ENCODE measurements at regions not wholly inside any gene's neighbourhood (a gene's known extent, or its start where the extent isn't known, plus 50 kb on each side); places are given as distances from the start of the nearest gene placed in this dataset.
A peak's percentile ranks its signal among the peaks of the same experiment; 100 is the strongest.

DNA sequence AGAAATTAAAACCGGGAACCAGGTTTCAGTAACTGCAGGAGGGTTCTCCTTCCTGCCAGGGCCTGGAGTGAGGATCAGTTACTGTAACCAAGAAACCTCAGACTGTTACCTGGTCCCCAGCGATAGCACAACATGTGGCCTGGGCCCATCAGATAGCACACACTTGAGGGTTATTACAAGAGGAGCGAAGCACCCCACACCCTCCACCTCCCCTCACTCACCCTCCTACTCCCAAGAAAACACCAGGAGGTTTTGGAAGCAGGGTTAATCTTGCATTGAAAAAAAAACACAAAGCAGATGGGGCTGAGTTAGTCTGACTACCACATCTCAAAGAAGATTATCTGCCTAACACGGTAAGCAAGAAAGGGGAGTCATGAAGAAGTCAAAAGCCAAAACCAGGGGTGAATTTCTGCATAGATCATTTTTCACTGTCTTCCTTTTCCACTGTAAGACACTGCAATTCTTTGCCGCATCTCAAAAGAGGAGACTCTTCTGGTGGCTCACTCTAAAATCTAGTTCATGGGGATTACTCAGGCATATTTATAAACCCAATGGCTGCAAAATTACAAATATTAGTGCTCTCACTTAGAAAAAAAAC, 75.9 kb upstream of the DOCK9 start:
- no peaks in the 10 kb centered on the region for H3K36me3 Mint-ChIP-seq (ENCODE audit: insufficient read depth, unreplicated experiment)
- intact Hi-C loops (cut with micrococcal nuclease), result no loop called here
- peaks cover 46% of the 10 kb centered on the region for H3K4me1 Mint-ChIP-seq (ENCODE audit: insufficient read depth, unreplicated experiment)
- H3K27me3 Mint-ChIP-seq (ENCODE audit: insufficient read depth, unreplicated experiment), result no peaks in the 10 kb centered on the region
- CTCF ChIA-PET, result interaction anchor here (0.6 to 0.8 kb wide), 2 partner anchors 12 to 216 kb away, joined by 3 to 4 read pairs; no protein-coding TSS in a partner anchor
- no peaks in the 10 kb centered on the region for H3K9me3 Mint-ChIP-seq (ENCODE audit: unreplicated experiment)
- no peak overlapping the region for H3K4me3 Mint-ChIP-seq (ENCODE audit: unreplicated experiment)
- BruUV-seq (replicated peaks), result no TSS peak
- no peak overlapping the region for H3K27ac Mint-ChIP-seq (ENCODE audit: low read depth, unreplicated experiment)
- DNase-seq (ENCODE audit: unreplicated experiment), result no peak
- TF ChIP-seq, protein P1, sequence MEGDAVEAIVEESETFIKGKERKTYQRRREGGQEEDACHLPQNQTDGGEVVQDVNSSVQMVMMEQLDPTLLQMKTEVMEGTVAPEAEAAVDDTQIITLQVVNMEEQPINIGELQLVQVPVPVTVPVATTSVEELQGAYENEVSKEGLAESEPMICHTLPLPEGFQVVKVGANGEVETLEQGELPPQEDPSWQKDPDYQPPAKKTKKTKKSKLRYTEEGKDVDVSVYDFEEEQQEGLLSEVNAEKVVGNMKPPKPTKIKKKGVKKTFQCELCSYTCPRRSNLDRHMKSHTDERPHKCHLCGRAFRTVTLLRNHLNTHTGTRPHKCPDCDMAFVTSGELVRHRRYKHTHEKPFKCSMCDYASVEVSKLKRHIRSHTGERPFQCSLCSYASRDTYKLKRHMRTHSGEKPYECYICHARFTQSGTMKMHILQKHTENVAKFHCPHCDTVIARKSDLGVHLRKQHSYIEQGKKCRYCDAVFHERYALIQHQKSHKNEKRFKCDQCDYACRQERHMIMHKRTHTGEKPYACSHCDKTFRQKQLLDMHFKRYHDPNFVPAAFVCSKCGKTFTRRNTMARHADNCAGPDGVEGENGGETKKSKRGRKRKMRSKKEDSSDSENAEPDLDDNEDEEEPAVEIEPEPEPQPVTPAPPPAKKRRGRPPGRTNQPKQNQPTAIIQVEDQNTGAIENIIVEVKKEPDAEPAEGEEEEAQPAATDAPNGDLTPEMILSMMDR (IDR thresholded peaks at IDR 0.05; ENCODE audit: unreplicated experiment), result no peak
- POLR2A ChIA-PET, result interaction anchor here (0.8 to 4.1 kb wide), 3 partner anchors 8 to 147 kb away, joined by 3 to 41 read pairs (median 3); partner anchors contain the start of gene UBAC2

DNA sequence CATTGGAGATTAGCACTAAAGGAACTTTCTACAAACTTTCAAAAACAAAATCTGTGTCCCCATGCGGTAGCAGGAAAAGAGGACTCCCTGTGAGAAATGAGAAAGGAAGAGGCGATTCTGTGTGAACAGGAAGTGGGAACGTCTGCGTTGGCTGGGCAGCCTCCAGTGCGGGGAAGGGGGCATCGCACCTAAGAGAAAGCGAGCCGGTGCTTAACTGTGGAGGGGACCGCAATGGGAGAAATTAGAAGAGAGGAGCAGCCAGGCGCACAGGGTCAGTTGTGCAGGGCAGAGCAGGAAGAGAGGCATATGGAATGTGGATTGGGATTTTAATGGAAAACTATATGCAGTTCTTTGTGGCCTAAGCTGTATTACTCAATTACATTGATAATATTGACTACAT, 77.4 kb upstream of the DOCK9 start:
- TF ChIP-seq, protein P1 (IDR thresholded peaks at IDR 0.05; ENCODE audit: unreplicated experiment), result no peak
- no peaks in the 10 kb centered on the region for H3K36me3 Mint-ChIP-seq (ENCODE audit: insufficient read depth, unreplicated experiment)
- intact Hi-C loops (cut with micrococcal nuclease), result loop anchor here (5.0 kb wide), 1 partner anchor 97 kb away; no protein-coding TSS in a partner anchor
- H3K27ac Mint-ChIP-seq (ENCODE audit: low read depth, unreplicated experiment), result no peak overlapping the region
- no TSS peak for BruUV-seq (replicated peaks)
- ChIA-PET POLR2A (interaction anchor here (0.7 to 4.1 kb wide), 6 partner anchors 9 to 145 kb away, joined by 4 to 41 read pairs (median 25); partner anchors contain the start of gene UBAC2), CTCF (interaction anchor here (0.6 to 1.6 kb wide), 4 partner anchors 10 to 144 kb away, joined by 3 to 4 read pairs (median 3); no protein-coding TSS in a partner anchor)
- no peaks in the 10 kb centered on the region for H3K27me3 Mint-ChIP-seq (ENCODE audit: insufficient read depth, unreplicated experiment)
- peaks cover 44% of the 10 kb centered on the region for H3K4me1 Mint-ChIP-seq (ENCODE audit: insufficient read depth, unreplicated experiment)
- no peak for DNase-seq (ENCODE audit: unreplicated experiment)
- no peaks in the 10 kb centered on the region for H3K9me3 Mint-ChIP-seq (ENCODE audit: unreplicated experiment)
- no peak overlapping the region for H3K4me3 Mint-ChIP-seq (ENCODE audit: unreplicated experiment)

DNA sequence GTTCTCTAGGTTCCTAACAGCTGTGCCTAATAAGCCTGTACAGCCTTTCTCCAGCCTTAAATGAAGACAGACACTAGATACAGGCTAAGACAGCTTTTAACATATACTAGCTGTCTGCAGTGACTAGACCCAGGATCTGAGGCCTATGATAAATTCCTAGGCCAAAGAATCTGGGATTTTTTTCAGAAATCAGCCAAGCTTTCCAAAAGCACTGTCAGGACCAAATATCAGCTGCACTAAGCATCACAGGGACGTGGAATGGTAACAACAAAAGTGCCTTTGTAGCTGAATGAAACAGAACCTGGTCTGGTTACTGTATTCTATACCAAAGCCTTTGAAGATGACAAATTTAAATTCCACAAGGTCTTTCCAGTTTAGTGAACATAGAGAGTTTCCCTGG, 77.9 kb upstream of the DOCK9 start:
- H3K4me3 Mint-ChIP-seq (ENCODE audit: unreplicated experiment), result no peak overlapping the region
- H3K27ac Mint-ChIP-seq (ENCODE audit: low read depth, unreplicated experiment), result no peak overlapping the region
- TF ChIP-seq, protein P1 (IDR thresholded peaks at IDR 0.05; ENCODE audit: unreplicated experiment), result no peak
- H3K4me1 Mint-ChIP-seq (ENCODE audit: insufficient read depth, unreplicated experiment), result peaks cover 40% of the 10 kb centered on the region
- CTCF ChIA-PET, result interaction anchor here (0.6 to 1.6 kb wide), 6 partner anchors 9 to 304 kb away, joined by 3 to 4 read pairs (median 3); no protein-coding TSS in a partner anchor
- intact Hi-C loops (cut with micrococcal nuclease), result loop anchor here (5.0 kb wide), 1 partner anchor 97 kb away; no protein-coding TSS in a partner anchor
- no TSS peak for BruUV-seq (replicated peaks)
- H3K9me3 Mint-ChIP-seq (ENCODE audit: unreplicated experiment), result no peaks in the 10 kb centered on the region
- POLR2A ChIA-PET, result interaction anchor here (0.8 to 4.1 kb wide), 7 partner anchors 10 to 145 kb away, joined by 3 to 41 read pairs (median 23); partner anchors contain the start of gene UBAC2
- no peak for DNase-seq (ENCODE audit: unreplicated experiment)
- H3K36me3 Mint-ChIP-seq (ENCODE audit: insufficient read depth, unreplicated experiment), result no peaks in the 10 kb centered on the region
- no peaks in the 10 kb centered on the region for H3K27me3 Mint-ChIP-seq (ENCODE audit: insufficient read depth, unreplicated experiment)

DNA sequence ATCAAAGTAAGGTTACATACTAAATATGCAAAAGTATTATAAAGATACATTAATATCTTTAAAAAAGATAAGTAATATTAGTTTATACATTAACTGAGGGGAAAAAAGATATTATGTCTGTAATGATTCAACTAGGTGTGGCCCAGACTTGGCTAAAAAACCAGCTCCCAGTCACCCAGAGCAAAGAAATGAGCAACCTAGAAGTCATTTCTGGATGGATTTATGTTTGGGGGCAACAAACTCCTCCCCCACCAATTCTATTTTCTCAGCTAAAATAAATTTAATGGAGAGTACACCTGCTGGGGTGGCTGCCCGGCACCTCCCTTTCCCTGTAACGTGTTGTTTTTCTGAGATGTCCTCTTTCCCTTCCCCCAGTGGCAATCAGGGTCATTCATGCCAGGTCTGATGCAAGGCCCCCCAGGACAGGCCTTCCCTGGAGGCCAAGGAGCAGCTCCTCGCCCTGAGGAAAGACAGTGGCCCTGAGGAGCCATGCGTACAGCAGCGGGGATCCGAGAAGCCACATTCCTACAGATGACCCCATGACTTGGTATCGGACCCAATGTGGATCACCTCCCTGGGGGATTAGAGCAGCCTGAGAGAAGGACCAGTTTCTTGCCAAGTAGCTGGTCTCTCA, 78.6 kb upstream of the DOCK9 start:
- POLR2A ChIA-PET, result interaction anchor here (0.6 to 4.1 kb wide), 13 partner anchors 8 to 446 kb away, joined by 3 to 41 read pairs (median 5); partner anchors contain the start of genes DOCK9 and UBAC2
- Mint-ChIP-seq H3K9me3 (ENCODE audit: unreplicated experiment) (no peaks in the 10 kb centered on the region), H3K27ac (ENCODE audit: low read depth, unreplicated experiment) (peak overlapping the region; percentile 59), H3K27me3 (ENCODE audit: insufficient read depth, unreplicated experiment) (no peaks in the 10 kb centered on the region), H3K4me3 (ENCODE audit: unreplicated experiment) (no peak overlapping the region), H3K36me3 (ENCODE audit: insufficient read depth, unreplicated experiment) (no peaks in the 10 kb centered on the region), H3K4me1 (ENCODE audit: insufficient read depth, unreplicated experiment) (peaks cover 43% of the 10 kb centered on the region)
- intact Hi-C loops (cut with micrococcal nuclease), result loop anchor here (5.0 kb wide), 1 partner anchor 96 kb away; no protein-coding TSS in a partner anchor
- peak; percentile 18 for DNase-seq (ENCODE audit: unreplicated experiment)
- CTCF ChIA-PET, result interaction anchor here (1.2 to 1.6 kb wide), 4 partner anchors 9 to 31 kb away, joined by 3 to 7 read pairs (median 3); no protein-coding TSS in a partner anchor
- BruUV-seq (replicated peaks), result no TSS peak
- TF ChIP-seq, protein P1 (IDR thresholded peaks at IDR 0.05; ENCODE audit: unreplicated experiment), result no peak

All from MCF 10A (cell line).